GM23338 (cell line): ENCODE measurements at regions not wholly inside any gene's neighbourhood (a gene's known extent, or its start where the extent isn't known, plus 50 kb on each side); places are given as distances from the start of the nearest gene placed in this dataset.

Experiments used
- CTCF ChIP-seq, 2 experiments: fragments of 200-600 bp in 1 of 2; sonication (generic) in 1 of 2; conservative IDR thresholded peaks; 2 replicates each; pipeline versions ENCODE4 v1.5.1 to v1.6.1; 2016 to 2017; ENCODE audit warnings: antibody characterized with exemption in 2 of 2, low read depth in 2 of 2, mild to moderate bottlenecking in 2 of 2, moderate library complexity in 1 of 2
- EZH2phosphoT487 ChIP-seq: fragments of 200-600 bp; sonication (generic); IDR thresholded peaks from one replicate; pipeline ENCODE4 v1.8.1; 2018; ENCODE audit warnings: antibody characterized with exemption; ENCODE audit not compliant: unreplicated experiment
- JUNB ChIP-seq: IDR thresholded peaks from one replicate; pipeline ENCODE4 v1.6.1; 2016; ENCODE audit warnings: antibody characterized with exemption; ENCODE audit not compliant: unreplicated experiment
- NANOG ChIP-seq: IDR thresholded peaks from 2 replicates; pipeline ENCODE4 v1.6.1; 2016; ENCODE audit warnings: antibody characterized with exemption, borderline replicate concordance
- POLR2AphosphoS5 ChIP-seq: IDR thresholded peaks from 2 replicates; pipeline ENCODE4 v1.6.1; 2016; ENCODE audit warnings: antibody characterized with exemption, low read depth
- STAT1 ChIP-seq: IDR thresholded peaks from one replicate; pipeline ENCODE4 v1.6.1; 2016; ENCODE audit warnings: antibody characterized with exemption; ENCODE audit not compliant: unreplicated experiment
- ZNF114 ChIP-seq: fragments of 250-450 bp; sonication (Bioruptor Pico); IDR thresholded peaks from 2 replicates; pipeline ENCODE4 v1.5.0; 2020; ENCODE audit warnings: mild to moderate bottlenecking, moderate library complexity
- TF ChIP-seq, protein P1 (sequence below): IDR thresholded peaks from one replicate; pipeline ENCODE4 v1.6.1; 2018; ENCODE audit warnings: antibody characterized with exemption; ENCODE audit not compliant: unreplicated experiment

- TF ChIP-seq CTCF (conservative IDR thresholded peaks at IDR 0.05; ENCODE audit: low read depth in 2 of 2) (0 out of 4 replicates have a peak, but pooled peaks of 1 of the 2 experiments have one; percentile 15), POLR2AphosphoS5 (peak; percentile 27; the same call in 1 of the 2 replicates), JUNB (no peak), ZNF114 (peak; percentile 76; the same call in 1 of the 2 replicates), STAT1 (no peak), EZH2phosphoT487 (no peak), NANOG (peak; percentile 72)
- TF ChIP-seq, protein P1, sequence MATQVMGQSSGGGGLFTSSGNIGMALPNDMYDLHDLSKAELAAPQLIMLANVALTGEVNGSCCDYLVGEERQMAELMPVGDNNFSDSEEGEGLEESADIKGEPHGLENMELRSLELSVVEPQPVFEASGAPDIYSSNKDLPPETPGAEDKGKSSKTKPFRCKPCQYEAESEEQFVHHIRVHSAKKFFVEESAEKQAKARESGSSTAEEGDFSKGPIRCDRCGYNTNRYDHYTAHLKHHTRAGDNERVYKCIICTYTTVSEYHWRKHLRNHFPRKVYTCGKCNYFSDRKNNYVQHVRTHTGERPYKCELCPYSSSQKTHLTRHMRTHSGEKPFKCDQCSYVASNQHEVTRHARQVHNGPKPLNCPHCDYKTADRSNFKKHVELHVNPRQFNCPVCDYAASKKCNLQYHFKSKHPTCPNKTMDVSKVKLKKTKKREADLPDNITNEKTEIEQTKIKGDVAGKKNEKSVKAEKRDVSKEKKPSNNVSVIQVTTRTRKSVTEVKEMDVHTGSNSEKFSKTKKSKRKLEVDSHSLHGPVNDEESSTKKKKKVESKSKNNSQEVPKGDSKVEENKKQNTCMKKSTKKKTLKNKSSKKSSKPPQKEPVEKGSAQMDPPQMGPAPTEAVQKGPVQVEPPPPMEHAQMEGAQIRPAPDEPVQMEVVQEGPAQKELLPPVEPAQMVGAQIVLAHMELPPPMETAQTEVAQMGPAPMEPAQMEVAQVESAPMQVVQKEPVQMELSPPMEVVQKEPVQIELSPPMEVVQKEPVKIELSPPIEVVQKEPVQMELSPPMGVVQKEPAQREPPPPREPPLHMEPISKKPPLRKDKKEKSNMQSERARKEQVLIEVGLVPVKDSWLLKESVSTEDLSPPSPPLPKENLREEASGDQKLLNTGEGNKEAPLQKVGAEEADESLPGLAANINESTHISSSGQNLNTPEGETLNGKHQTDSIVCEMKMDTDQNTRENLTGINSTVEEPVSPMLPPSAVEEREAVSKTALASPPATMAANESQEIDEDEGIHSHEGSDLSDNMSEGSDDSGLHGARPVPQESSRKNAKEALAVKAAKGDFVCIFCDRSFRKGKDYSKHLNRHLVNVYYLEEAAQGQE: no peak
Observed at GRCh38 chr6:158910484-158911440, 89.2 kb downstream of the RSPH3 start.
